D721Med (cell line): ENCODE measurements at regions not wholly inside any gene's neighbourhood (a gene's known extent, or its start where the extent isn't known, plus 50 kb on each side); places are given as distances from the start of the nearest gene placed in this dataset.
A peak's percentile ranks its signal among the peaks of the same experiment; 100 is the strongest.

ENCODE experiments used
- DNase-seq: peaks from one replicate; pipeline ENCODE4 v3.0.0; 2011; ENCODE audit warnings: low spot score; ENCODE audit not compliant: insufficient read length
- FAIRE-seq: peaks from 2 replicates; lab custom pipeline; 2011; peaks lifted over from hg19 to GRCh38; lab: Jason Lieb, UNC
- TF ChIP-seq, protein P1 (sequence below): IDR thresholded peaks from 2 replicates; pipeline ENCODE4 v1.5.1; 2012; ENCODE audit warnings: mild to moderate bottlenecking, control low read depth; ENCODE audit not compliant: insufficient read depth; ENCODE audit errors: missing control alignments

GRCh38 chr4:125550769-125551168 is 236.0 kb downstream of the FAT4 start:
- DNase-seq (no peak), FAIRE-seq (no peak)
- TF ChIP-seq, protein P1, sequence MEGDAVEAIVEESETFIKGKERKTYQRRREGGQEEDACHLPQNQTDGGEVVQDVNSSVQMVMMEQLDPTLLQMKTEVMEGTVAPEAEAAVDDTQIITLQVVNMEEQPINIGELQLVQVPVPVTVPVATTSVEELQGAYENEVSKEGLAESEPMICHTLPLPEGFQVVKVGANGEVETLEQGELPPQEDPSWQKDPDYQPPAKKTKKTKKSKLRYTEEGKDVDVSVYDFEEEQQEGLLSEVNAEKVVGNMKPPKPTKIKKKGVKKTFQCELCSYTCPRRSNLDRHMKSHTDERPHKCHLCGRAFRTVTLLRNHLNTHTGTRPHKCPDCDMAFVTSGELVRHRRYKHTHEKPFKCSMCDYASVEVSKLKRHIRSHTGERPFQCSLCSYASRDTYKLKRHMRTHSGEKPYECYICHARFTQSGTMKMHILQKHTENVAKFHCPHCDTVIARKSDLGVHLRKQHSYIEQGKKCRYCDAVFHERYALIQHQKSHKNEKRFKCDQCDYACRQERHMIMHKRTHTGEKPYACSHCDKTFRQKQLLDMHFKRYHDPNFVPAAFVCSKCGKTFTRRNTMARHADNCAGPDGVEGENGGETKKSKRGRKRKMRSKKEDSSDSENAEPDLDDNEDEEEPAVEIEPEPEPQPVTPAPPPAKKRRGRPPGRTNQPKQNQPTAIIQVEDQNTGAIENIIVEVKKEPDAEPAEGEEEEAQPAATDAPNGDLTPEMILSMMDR: no peak

DNA sequence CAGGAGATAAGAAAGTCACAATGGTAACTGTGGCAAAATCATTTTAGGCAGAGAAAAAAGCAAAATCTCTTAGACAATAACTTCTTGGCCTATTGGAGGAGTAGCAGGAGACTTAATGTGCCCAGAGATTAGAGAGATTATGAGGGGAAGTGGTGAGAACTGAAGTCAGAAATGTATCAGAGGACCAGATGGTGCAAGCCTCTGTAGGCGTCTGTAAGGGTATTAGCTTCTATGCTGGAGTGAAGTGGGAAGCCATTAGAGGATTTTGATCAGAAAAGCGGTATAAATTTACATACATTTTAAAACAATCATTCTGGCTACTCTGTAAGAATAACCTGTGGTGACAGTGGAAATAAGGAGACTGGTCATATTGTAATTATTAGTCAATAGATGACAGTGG is 236.7 kb downstream of the FAT4 start:
- FAIRE-seq: peak; percentile 97
- TF ChIP-seq, protein P1: no peak
- DNase-seq: peak; percentile 46

GRCh38 chr4:125551967-125552366 is 237.2 kb downstream of the FAT4 start:
- FAIRE-seq (no peak), DNase-seq (no peak)
- TF ChIP-seq, protein P1: no peak

DNA sequence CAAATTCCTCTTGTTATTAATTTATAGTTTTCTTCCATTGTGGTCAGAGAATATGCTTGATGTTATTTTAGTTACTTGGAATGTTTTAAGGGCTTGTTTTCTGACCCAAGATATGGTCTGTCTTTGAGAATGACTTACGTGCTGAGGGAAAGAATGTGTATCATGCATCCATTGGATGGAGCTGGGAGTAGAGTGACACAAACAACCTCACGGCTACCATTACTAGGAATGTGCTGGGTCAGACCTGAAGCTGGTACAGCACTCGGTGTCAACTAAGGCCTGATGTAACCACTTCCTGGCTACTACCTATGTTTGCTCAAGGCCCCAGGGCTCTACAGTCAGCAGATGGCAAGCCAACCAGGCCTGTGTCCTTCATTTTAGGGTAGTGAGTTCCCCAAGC is 257.8 kb downstream of the FAT4 start:
- no peak for FAIRE-seq
- no peak for DNase-seq
- TF ChIP-seq, protein P1: no peak

DNA sequence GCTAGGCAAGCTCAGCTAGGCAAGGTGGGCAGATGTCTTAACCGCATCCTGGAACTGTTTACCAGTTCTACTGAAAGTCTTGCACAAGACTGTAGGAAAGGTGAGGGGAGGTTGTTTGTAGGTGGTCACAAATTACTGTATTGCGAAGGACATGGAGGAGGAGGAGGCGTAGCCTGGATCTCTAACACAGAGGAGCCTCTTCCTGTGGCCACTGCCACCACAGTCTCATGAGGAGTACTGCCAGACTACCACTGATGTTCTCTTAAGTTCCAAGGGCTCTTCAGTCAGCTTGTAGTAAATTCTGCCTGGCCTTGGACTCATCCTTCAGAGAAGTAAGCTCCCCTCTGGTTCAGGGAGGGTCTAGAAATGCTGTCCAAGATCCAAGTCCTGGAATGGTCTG is 258.6 kb downstream of the FAT4 start:
- FAIRE-seq: no peak
- TF ChIP-seq, protein P1: no peak
- DNase-seq: no peak

- no peak for FAIRE-seq
- TF ChIP-seq, protein P1: no peak
These were observed 259.0 kb downstream of the FAT4 start for GRCh38 chr4:125573786-125574185.

DNA sequence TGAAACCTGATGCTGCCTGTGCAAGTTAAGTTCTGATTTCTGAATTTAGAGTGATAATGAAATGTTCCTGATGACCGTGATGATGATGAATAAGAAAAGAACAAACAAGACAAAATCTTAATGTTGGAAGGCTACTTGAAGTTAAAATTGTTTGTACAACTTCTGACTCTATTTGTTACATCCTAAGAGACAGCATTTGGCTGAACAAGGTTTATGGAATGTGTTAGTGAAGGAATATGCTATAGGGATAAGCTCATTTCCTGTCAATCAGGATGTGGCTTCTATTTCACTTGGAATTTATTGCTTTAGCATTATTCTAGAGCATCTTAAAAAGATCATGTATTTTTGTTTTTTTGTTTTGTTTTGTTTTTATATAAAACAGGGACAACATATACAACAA is 267.5 kb downstream of the FAT4 start:
- TF ChIP-seq, protein P1: no peak
- FAIRE-seq (peak; percentile 60), DNase-seq (no peak)

More at GRCh38 chr4:125573786-125574185, 259.0 kb downstream of the FAT4 start:
- DNase-seq: no peak
